ENCODE measurements at regions not wholly inside any gene's neighbourhood (a gene's known extent, or its start where the extent isn't known, plus 50 kb on each side); places are given as distances from the start of the nearest gene placed in this dataset.

GRCh38 chr2:157024129-157024528 lies 233.4 kb upstream of the GALNT5 start:
- no peak for DNase-seq (ENCODE audit: low read depth, low spot score)
- no peak overlapping the region for H3K4me2 ChIP-seq (ENCODE audit: control insufficient read depth, insufficient read depth)
- no peaks in the 10 kb centered on the region for H3K4me1 ChIP-seq (ENCODE audit: control insufficient read depth, insufficient read depth, low read length)
- intact Hi-C loops (cut with micrococcal nuclease; ENCODE audit: unreplicated experiment) (no loop called here), in situ Hi-C loops (cut with MboI) (no loop called here)
- ChIA-PET SMC1A (ENCODE audit: uncharacterized antibody, unreplicated experiment) (no interaction called here), POLR2A (no interaction called here), RAD21 (ENCODE audit: unreplicated experiment) (no interaction called here), CTCF (no interaction called here)
- no peaks in the 10 kb centered on the region for H4K20me1 ChIP-seq (ENCODE audit: control insufficient read depth, insufficient read depth)
- H3K9ac ChIP-seq (ENCODE audit: control insufficient read depth, insufficient read depth, low read length), result no peak overlapping the region
- no peaks in the 10 kb centered on the region for H3K36me3 ChIP-seq (ENCODE audit: control insufficient read depth in 2 of 2, insufficient read depth in 2 of 2, low read length in 1 of 2)
- H2AFZ ChIP-seq (ENCODE audit: control insufficient read depth, low read depth, low read length), result no peak overlapping the region
- H3K4me3 ChIP-seq, result no peak overlapping the region
- H3K27ac ChIP-seq (ENCODE audit: control insufficient read depth, insufficient read depth), result no peak overlapping the region
- H3K79me2 ChIP-seq (ENCODE audit: control insufficient read depth, insufficient read depth, low read length), result no peaks in the 10 kb centered on the region
- no peak for FAIRE-seq
- ATAC-seq, result no peak
- BruUV-seq (replicated peaks), result no TSS peak
- no peaks in the 10 kb centered on the region for H3K9me3 ChIP-seq (replicated peaks; ENCODE audit: control insufficient read depth, insufficient read depth, low read length)
- H3K27me3 ChIP-seq (replicated peaks in 1 of 2; ENCODE audit: control insufficient read depth in 2 of 2, insufficient read depth in 2 of 2, low read length in 1 of 2), result no peaks in the 10 kb centered on the region
- 15% methylated on average over 5 of the region's 5 CpGs for WGBS (ENCODE audit: insufficient coverage, insufficient replicate concordance, low lambda C conversion rate, missing lambda C conversion rate)
- no peak for TF ChIP-seq SIN3A (IDR thresholded peaks at IDR 0.05; ENCODE audit: low read depth, low read length)
- no peak for TF ChIP-seq PAX5 (IDR thresholded peaks at IDR 0.05; ENCODE audit: borderline replicate concordance, low read depth, low read length)
- TF ChIP-seq CTCF (IDR thresholded peaks at IDR 0.05 in 2 of 3, conservative IDR thresholded peaks at IDR 0.05 in 1 of 3; ENCODE audit: control insufficient read depth in 2 of 3, extremely low read depth in 1 of 3, insufficient read depth in 1 of 3, low read depth in 3 of 3, low read length in 3 of 3), result no peak
- no peak for TF ChIP-seq MTA3 (IDR thresholded peaks at IDR 0.05; ENCODE audit: borderline replicate concordance, low read length)
- TF ChIP-seq BCL11A (IDR thresholded peaks at IDR 0.05; ENCODE audit: low read depth, low read length), result no peak
- TF ChIP-seq SREBF1 (IDR thresholded peaks at IDR 0.05; ENCODE audit: low read length), result no peak
- TF ChIP-seq SMAD5 (IDR thresholded peaks at IDR 0.05; ENCODE audit: low read depth), result no peak
- no peak for TF ChIP-seq ZNF592 (IDR thresholded peaks at IDR 0.05)
- TF ChIP-seq GABPA (IDR thresholded peaks at IDR 0.05; ENCODE audit: low read depth), result no peak
- no peak for TF ChIP-seq SPI1 (IDR thresholded peaks at IDR 0.05; ENCODE audit: borderline replicate concordance, insufficient read depth, low read depth, low read length)
- no peak for TF ChIP-seq E2F4 (IDR thresholded peaks at IDR 0.05; ENCODE audit: low read depth, low read length)
- no peak for TF ChIP-seq ZNF622 (IDR thresholded peaks at IDR 0.05)
- TF ChIP-seq E4F1 (IDR thresholded peaks at IDR 0.05; ENCODE audit: borderline replicate concordance, partially characterized antibody), result no peak
- no peak for TF ChIP-seq HSF1 (IDR thresholded peaks at IDR 0.05; ENCODE audit: low read depth, low read length)
- TF ChIP-seq BRCA1 (IDR thresholded peaks at IDR 0.05; ENCODE audit: low read depth, low read length), result no peak
